ENCODE measurements at regions not wholly inside any gene's neighbourhood (a gene's known extent, or its start where the extent isn't known, plus 50 kb on each side); places are given as distances from the start of the nearest gene placed in this dataset.

DNA sequence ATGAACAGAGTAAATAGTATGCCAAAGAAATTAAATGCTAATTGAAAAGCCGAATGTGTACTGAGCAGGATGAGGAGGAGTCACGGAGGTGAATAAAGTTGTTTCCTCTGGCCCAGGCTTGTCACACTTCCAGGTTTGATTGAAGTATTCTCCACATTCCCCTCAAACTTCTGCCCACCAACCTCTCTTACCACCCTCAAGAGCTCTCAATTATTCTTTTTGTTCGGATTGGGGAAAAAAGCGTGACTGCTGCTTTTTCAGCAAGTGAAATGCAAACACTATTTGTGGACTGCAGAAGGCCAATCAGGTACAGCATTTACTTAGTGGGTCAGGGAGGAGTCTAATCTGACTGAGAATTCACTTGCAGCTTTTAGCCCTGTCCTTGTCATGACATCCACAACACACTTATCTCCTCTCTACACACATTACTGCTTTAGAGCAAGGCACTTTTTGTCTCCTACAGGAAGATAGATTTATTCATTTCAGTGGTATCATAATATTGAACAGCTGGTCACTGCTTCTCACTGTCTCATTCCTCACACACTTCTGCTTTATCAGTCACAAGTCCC is 375.6 kb upstream of the PRMT6 start:
- Histone ChIP-seq H2AFZ (ENCODE audit: low read length) (peak overlapping the region; percentile 19), H4K8ac (ENCODE audit: low read depth, low read length) (no peak overlapping the region), H2AK5ac (ENCODE audit: low read depth, low read length) (no peak overlapping the region), H3K4me2 (ENCODE audit: insufficient read depth, low read length, poor library complexity, severe bottlenecking) (no peak overlapping the region), H2BK12ac (ENCODE audit: low read length) (no peak overlapping the region), H3K4me3 (ENCODE audit: low read length in 2 of 2) (no peak overlapping the region), H3K23ac (ENCODE audit: low read depth, low read length, poor library complexity) (no peak overlapping the region), H2BK5ac (ENCODE audit: low read length) (no peak overlapping the region), H3K79me1 (ENCODE audit: low read depth, low read length) (no peaks in the 10 kb centered on the region), H3K36me3 (replicated peaks in 1 of 2; ENCODE audit: control insufficient read depth in 2 of 2, insufficient read depth in 2 of 2, low read length in 2 of 2) (no peaks in the 10 kb centered on the region), H3K9me3 (replicated peaks in 1 of 2; ENCODE audit: control insufficient read depth in 2 of 2, insufficient read depth in 1 of 2, low read depth in 1 of 2, low read length in 2 of 2) (no peaks in the 10 kb centered on the region), H3K14ac (ENCODE audit: low read length) (no peak overlapping the region), H3K4ac (ENCODE audit: low read length) (no peak overlapping the region), H3K27ac (replicated peaks; ENCODE audit: low read length) (no peak overlapping the region), H4K91ac (ENCODE audit: low read depth, low read length, poor library complexity) (no peak overlapping the region), H3K27me3 (ENCODE audit: control insufficient read depth in 3 of 3, insufficient read depth in 3 of 3, low read depth in 1 of 3, low read length in 3 of 3) (no peaks in the 10 kb centered on the region), H3K18ac (ENCODE audit: low read length) (no peak overlapping the region), H3K9ac (ENCODE audit: low read depth, low read length, poor library complexity) (no peak overlapping the region), H2BK120ac (ENCODE audit: low read depth, low read length) (no peak overlapping the region), H3K4me1 (ENCODE audit: control insufficient read depth in 2 of 2, insufficient read depth in 1 of 2, low read depth in 1 of 2, low read length in 2 of 2) (no peaks in the 10 kb centered on the region), H2BK15ac (ENCODE audit: low read length) (no peak overlapping the region)
- no peak for DNase-seq (ENCODE audit: low spot score)
- no CpG with 5 or more reads among the region's 4 CpGs for WGBS, 2 donors (ENCODE audit: extremely low coverage in 2 of 2, insufficient read length in 2 of 2, insufficient replicate concordance in 1 of 2)

DNA sequence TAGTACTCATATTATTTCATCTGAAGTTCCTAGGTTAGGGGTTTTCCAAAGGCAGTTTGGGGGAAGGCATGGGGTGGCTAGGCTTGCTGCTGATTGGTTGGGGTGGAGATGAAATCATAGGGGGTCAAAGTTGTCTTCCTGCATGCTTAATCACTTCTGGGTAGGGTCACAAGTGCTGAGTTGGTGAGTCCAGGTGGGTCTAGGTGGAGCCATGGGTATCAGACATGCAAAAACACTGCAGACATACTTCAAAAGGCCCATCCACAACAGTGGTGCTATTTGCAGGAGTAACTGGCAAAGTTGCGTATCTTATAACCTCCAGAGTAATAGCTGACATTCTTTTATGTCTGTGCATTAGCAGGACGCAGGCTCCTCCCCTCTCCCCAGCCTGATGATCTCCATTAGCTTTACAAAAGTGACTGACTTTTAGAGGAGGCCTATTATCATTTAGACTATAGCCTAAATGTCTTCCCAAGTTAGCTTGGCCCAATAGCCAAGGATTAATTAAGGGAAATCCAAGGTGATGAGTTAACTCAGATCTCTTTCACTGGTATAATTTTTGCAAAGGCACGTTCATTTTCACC is 374.4 kb upstream of the PRMT6 start:
- Histone ChIP-seq H2BK5ac (ENCODE audit: low read length) (no peak overlapping the region), H3K27me3 (ENCODE audit: control insufficient read depth in 3 of 3, insufficient read depth in 3 of 3, low read depth in 1 of 3, low read length in 3 of 3) (no peaks in the 10 kb centered on the region), H3K18ac (ENCODE audit: low read length) (no peak overlapping the region), H3K9me3 (replicated peaks in 1 of 2; ENCODE audit: control insufficient read depth in 2 of 2, insufficient read depth in 1 of 2, low read depth in 1 of 2, low read length in 2 of 2) (no peaks in the 10 kb centered on the region), H2AFZ (ENCODE audit: low read length) (no peak overlapping the region), H3K79me1 (ENCODE audit: low read depth, low read length) (no peaks in the 10 kb centered on the region), H3K9ac (ENCODE audit: low read depth, low read length, poor library complexity) (no peak overlapping the region), H4K8ac (ENCODE audit: low read depth, low read length) (no peak overlapping the region), H2BK15ac (ENCODE audit: low read length) (no peak overlapping the region), H3K4me1 (ENCODE audit: control insufficient read depth in 2 of 2, insufficient read depth in 1 of 2, low read depth in 1 of 2, low read length in 2 of 2) (no peaks in the 10 kb centered on the region), H3K23ac (ENCODE audit: low read depth, low read length, poor library complexity) (no peak overlapping the region), H3K14ac (ENCODE audit: low read length) (no peak overlapping the region), H3K4me2 (ENCODE audit: insufficient read depth, low read length, poor library complexity, severe bottlenecking) (no peak overlapping the region), H3K27ac (replicated peaks; ENCODE audit: low read length) (no peak overlapping the region), H3K36me3 (replicated peaks in 1 of 2; ENCODE audit: control insufficient read depth in 2 of 2, insufficient read depth in 2 of 2, low read length in 2 of 2) (no peaks in the 10 kb centered on the region), H2BK120ac (ENCODE audit: low read depth, low read length) (no peak overlapping the region), H2AK5ac (ENCODE audit: low read depth, low read length) (no peak overlapping the region), H2BK12ac (ENCODE audit: low read length) (no peak overlapping the region), H3K4ac (ENCODE audit: low read length) (no peak overlapping the region), H3K4me3 (ENCODE audit: low read length in 2 of 2) (no peak overlapping the region), H4K91ac (ENCODE audit: low read depth, low read length, poor library complexity) (no peak overlapping the region)
- no CpG with 5 or more reads among the region's 3 CpGs for WGBS, 2 donors (ENCODE audit: extremely low coverage in 2 of 2, insufficient read length in 2 of 2, insufficient replicate concordance in 1 of 2)
- no peak for DNase-seq (ENCODE audit: low spot score)

GRCh38 chr1:106688446-106688845 is 368.0 kb upstream of the PRMT6 start:
- DNase-seq (ENCODE audit: low spot score) = no peak
- no peak overlapping the region for H2BK12ac ChIP-seq (ENCODE audit: low read length)
- H3K79me1 ChIP-seq (ENCODE audit: low read depth, low read length) = no peaks in the 10 kb centered on the region
- no peak overlapping the region for H2AK5ac ChIP-seq (ENCODE audit: low read depth, low read length)
- H3K9ac ChIP-seq (ENCODE audit: low read depth, low read length, poor library complexity) = no peak overlapping the region
- no peak overlapping the region for H3K27ac ChIP-seq (replicated peaks; ENCODE audit: low read length)
- no peak overlapping the region for H3K4ac ChIP-seq (ENCODE audit: low read length)
- H2BK5ac ChIP-seq (ENCODE audit: low read length) = no peak overlapping the region
- no CpG with 5 or more reads among the region's 3 CpGs for WGBS, 2 donors (ENCODE audit: extremely low coverage in 2 of 2, insufficient read length in 2 of 2, insufficient replicate concordance in 1 of 2)
- H4K8ac ChIP-seq (ENCODE audit: low read depth, low read length) = no peak overlapping the region
- no peak overlapping the region for H4K91ac ChIP-seq (ENCODE audit: low read depth, low read length, poor library complexity)
- no peak overlapping the region for H3K4me3 ChIP-seq (ENCODE audit: low read length in 2 of 2)
- no peaks in the 10 kb centered on the region for H3K4me1 ChIP-seq (ENCODE audit: control insufficient read depth in 2 of 2, insufficient read depth in 1 of 2, low read depth in 1 of 2, low read length in 2 of 2)
- no peak overlapping the region for H2BK120ac ChIP-seq (ENCODE audit: low read depth, low read length)
- H3K14ac ChIP-seq (ENCODE audit: low read length) = no peak overlapping the region
- H3K23ac ChIP-seq (ENCODE audit: low read depth, low read length, poor library complexity) = no peak overlapping the region
- no peaks in the 10 kb centered on the region for H3K27me3 ChIP-seq (ENCODE audit: control insufficient read depth in 3 of 3, insufficient read depth in 3 of 3, low read depth in 1 of 3, low read length in 3 of 3)
- no peaks in the 10 kb centered on the region for H3K36me3 ChIP-seq (replicated peaks in 1 of 2; ENCODE audit: control insufficient read depth in 2 of 2, insufficient read depth in 2 of 2, low read length in 2 of 2)
- no peak overlapping the region for H2BK15ac ChIP-seq (ENCODE audit: low read length)
- no peak overlapping the region for H3K4me2 ChIP-seq (ENCODE audit: insufficient read depth, low read length, poor library complexity, severe bottlenecking)
- no peak overlapping the region for H2AFZ ChIP-seq (ENCODE audit: low read length)
- H3K18ac ChIP-seq (ENCODE audit: low read length) = no peak overlapping the region
- H3K9me3 ChIP-seq (replicated peaks in 1 of 2; ENCODE audit: control insufficient read depth in 2 of 2, insufficient read depth in 1 of 2, low read depth in 1 of 2, low read length in 2 of 2) = no peaks in the 10 kb centered on the region

DNA sequence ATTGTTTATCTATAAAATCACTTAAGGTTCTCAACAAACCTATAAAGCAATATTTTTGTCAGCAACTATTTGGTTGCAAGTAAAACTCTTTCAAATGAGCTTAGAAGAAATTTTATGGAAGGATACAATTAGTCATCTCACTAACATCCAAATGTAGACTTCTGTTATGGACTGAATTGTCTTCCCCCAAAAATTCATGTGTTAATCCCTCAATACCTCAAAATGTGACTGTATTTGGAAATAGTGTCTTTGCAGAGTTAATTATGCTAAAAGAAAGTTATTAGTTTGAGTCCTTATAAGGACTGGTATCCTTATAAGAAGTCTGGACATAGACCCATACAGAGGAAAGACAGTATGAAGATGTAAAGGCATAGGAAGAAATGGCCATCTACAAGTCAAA is 357.8 kb upstream of the PRMT6 start:
- no peaks in the 10 kb centered on the region for H3K9me3 ChIP-seq (replicated peaks in 1 of 2; ENCODE audit: control insufficient read depth in 2 of 2, insufficient read depth in 1 of 2, low read depth in 1 of 2, low read length in 2 of 2)
- no peak overlapping the region for H3K23ac ChIP-seq (ENCODE audit: low read depth, low read length, poor library complexity)
- no peak overlapping the region for H2BK120ac ChIP-seq (ENCODE audit: low read depth, low read length)
- no peaks in the 10 kb centered on the region for H3K27me3 ChIP-seq (ENCODE audit: control insufficient read depth in 3 of 3, insufficient read depth in 3 of 3, low read depth in 1 of 3, low read length in 3 of 3)
- H3K9ac ChIP-seq (ENCODE audit: low read depth, low read length, poor library complexity) = no peak overlapping the region
- no peak overlapping the region for H2AK5ac ChIP-seq (ENCODE audit: low read depth, low read length)
- no peak overlapping the region for H3K4me3 ChIP-seq (ENCODE audit: low read length in 2 of 2)
- H4K91ac ChIP-seq (ENCODE audit: low read depth, low read length, poor library complexity) = no peak overlapping the region
- H2AFZ ChIP-seq (ENCODE audit: low read length) = no peak overlapping the region
- H2BK15ac ChIP-seq (ENCODE audit: low read length) = no peak overlapping the region
- H3K79me1 ChIP-seq (ENCODE audit: low read depth, low read length) = no peaks in the 10 kb centered on the region
- H3K18ac ChIP-seq (ENCODE audit: low read length) = no peak overlapping the region
- DNase-seq (ENCODE audit: low spot score) = no peak
- H3K4me2 ChIP-seq (ENCODE audit: insufficient read depth, low read length, poor library complexity, severe bottlenecking) = no peak overlapping the region
- H2BK12ac ChIP-seq (ENCODE audit: low read length) = no peak overlapping the region
- no peak overlapping the region for H3K14ac ChIP-seq (ENCODE audit: low read length)
- H4K8ac ChIP-seq (ENCODE audit: low read depth, low read length) = no peak overlapping the region
- no peak overlapping the region for H3K4ac ChIP-seq (ENCODE audit: low read length)
- H2BK5ac ChIP-seq (ENCODE audit: low read length) = no peak overlapping the region
- H3K4me1 ChIP-seq (ENCODE audit: control insufficient read depth in 2 of 2, insufficient read depth in 1 of 2, low read depth in 1 of 2, low read length in 2 of 2) = no peaks in the 10 kb centered on the region
- no peaks in the 10 kb centered on the region for H3K36me3 ChIP-seq (replicated peaks in 1 of 2; ENCODE audit: control insufficient read depth in 2 of 2, insufficient read depth in 2 of 2, low read length in 2 of 2)
- no peak overlapping the region for H3K27ac ChIP-seq (replicated peaks; ENCODE audit: low read length)
